WI38 (cell line): ENCODE measurements at regions not wholly inside any gene's neighbourhood (a gene's known extent, or its start where the extent isn't known, plus 50 kb on each side); places are given as distances from the start of the nearest gene placed in this dataset.

Experiments
- H3K4me3 ChIP-seq: 2 replicates; pipeline ENCODE4 v1.5.1; 2011; ENCODE audit warnings: low read depth, mild to moderate bottlenecking, control low read depth, low read length
- TF ChIP-seq, protein P1 (sequence below): IDR thresholded peaks from 2 replicates; pipeline ENCODE4 v1.5.1; 2012; ENCODE audit warnings: low read depth, mild to moderate bottlenecking, control low read depth, low read length

GRCh38 chr17:33611532-33611931 is 318.4 kb upstream of the ASIC2 start:
- no peak overlapping the region for H3K4me3 ChIP-seq
- TF ChIP-seq, protein P1, sequence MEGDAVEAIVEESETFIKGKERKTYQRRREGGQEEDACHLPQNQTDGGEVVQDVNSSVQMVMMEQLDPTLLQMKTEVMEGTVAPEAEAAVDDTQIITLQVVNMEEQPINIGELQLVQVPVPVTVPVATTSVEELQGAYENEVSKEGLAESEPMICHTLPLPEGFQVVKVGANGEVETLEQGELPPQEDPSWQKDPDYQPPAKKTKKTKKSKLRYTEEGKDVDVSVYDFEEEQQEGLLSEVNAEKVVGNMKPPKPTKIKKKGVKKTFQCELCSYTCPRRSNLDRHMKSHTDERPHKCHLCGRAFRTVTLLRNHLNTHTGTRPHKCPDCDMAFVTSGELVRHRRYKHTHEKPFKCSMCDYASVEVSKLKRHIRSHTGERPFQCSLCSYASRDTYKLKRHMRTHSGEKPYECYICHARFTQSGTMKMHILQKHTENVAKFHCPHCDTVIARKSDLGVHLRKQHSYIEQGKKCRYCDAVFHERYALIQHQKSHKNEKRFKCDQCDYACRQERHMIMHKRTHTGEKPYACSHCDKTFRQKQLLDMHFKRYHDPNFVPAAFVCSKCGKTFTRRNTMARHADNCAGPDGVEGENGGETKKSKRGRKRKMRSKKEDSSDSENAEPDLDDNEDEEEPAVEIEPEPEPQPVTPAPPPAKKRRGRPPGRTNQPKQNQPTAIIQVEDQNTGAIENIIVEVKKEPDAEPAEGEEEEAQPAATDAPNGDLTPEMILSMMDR, result no peak

GRCh38 chr17:33615861-33616260 is 322.8 kb upstream of the ASIC2 start:
- no peak overlapping the region for H3K4me3 ChIP-seq
- TF ChIP-seq, protein P1, result no peak

GRCh38 chr17:33623841-33624240 is 330.7 kb upstream of the ASIC2 start:
- TF ChIP-seq, protein P1, result no peak
- no peak overlapping the region for H3K4me3 ChIP-seq

DNA sequence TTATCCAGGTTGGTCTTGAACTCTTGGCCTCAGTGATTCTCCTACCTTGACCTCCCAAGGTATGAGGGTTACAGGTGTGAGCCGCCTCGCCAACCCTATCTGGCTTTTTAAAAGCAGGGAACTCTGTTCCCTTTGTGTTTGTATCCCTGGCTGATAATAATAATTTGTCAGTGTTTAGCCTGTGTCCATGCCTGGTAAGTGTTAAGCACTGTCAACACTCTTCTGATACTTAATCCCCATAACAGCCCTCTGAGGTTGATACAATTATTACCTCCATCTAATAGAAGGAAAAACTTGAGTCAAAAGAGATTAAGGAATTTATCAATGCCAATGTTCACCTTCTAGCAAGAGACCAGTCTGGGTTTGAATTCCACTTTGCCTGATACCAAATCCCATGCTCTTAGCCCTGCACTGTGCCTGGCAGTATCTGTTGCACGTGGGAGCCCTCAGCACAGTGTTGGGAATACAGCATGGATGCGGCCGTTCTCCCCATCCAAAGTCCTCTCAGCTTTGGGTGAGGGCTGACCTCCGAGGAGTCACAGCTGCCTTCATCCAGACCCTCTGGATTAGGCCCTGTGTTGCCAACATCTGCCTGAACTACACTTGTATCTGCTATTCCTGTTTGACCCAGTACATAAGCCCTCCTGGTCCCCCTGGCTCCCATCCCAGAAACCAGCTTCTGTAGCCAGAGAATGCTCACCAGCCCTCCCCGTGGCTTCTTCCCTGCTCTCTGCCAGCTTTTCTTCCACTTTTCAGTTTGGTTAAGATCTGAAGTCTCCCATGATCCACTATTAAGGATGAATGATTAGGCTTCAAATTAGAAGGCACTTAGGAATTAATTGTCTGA is 335.6 kb upstream of the ASIC2 start:
- H3K4me3 ChIP-seq, result no peak overlapping the region
- TF ChIP-seq, protein P1, result no peak

GRCh38 chr17:33633446-33633845 is 340.4 kb upstream of the ASIC2 start:
- no peak overlapping the region for H3K4me3 ChIP-seq
- TF ChIP-seq, protein P1, result no peak

DNA sequence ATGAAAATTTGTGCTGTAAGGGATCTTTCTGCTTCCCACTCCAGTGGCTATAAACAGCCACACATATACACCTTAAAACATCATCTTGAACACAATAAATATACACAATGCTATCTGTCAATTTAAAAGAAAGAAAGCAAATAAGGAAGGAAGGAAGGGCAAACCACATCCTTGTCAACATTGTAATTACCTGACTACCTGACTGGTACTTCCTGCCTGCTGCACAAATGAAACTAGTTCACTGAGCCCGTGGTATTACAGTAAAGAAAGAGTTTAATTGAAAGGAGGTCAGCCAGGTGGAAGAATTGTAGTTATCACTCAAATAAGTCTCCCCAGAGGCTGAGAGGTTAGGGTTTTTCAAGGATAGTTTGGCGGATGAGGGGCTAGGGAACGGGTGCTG is 344.4 kb upstream of the ASIC2 start:
- H3K4me3 ChIP-seq, result no peak overlapping the region
- TF ChIP-seq, protein P1, result no peak

- no peak overlapping the region for H3K4me3 ChIP-seq
- TF ChIP-seq, protein P1, result no peak
Measured at GRCh38 chr17:33639103-33639880, 346.2 kb upstream of the ASIC2 start.
